Natural killer cell (primary cell): ENCODE measurements at regions not wholly inside any gene's neighbourhood (a gene's known extent, or its start where the extent isn't known, plus 50 kb on each side); places are given as distances from the start of the nearest gene placed in this dataset.

Experiments
- ATAC-seq, 3 donors: fragments of 150-1000 bp in 2 of 3; fragments of 200-7000 bp in 1 of 3; cut with Tn5 transposase; 1 replicate in 1 of 3; 2 replicates in 2 of 3; pipeline ENCODE4 v1.10.0; 2021; ENCODE audit warnings: mild to moderate bottlenecking in 2 of 3, moderate library complexity in 2 of 3
- DNase-seq, 2 donors: peaks; one replicate each; pipeline versions ENCODE4 v3.0.0 to v3.0.0-alpha.2; 2013 to 2021; ENCODE audit warnings: mixed read lengths in 1 of 2
- H3K27ac ChIP-seq: one replicate; pipeline ENCODE4 v1.5.1; 2013; ENCODE audit warnings: mild to moderate bottlenecking, low read length
- H3K27me3 ChIP-seq: one replicate; pipeline ENCODE4 v1.6.1; 2013; ENCODE audit warnings: low read length; ENCODE audit not compliant: control insufficient read depth, insufficient read depth
- H3K36me3 ChIP-seq: one replicate; pipeline ENCODE4 v1.6.1; 2013; ENCODE audit warnings: low read length; ENCODE audit not compliant: control insufficient read depth, insufficient read depth
- H3K4me1 ChIP-seq: one replicate; pipeline ENCODE4 v1.6.1; 2013; ENCODE audit warnings: low read length; ENCODE audit not compliant: control insufficient read depth, insufficient read depth
- H3K4me3 ChIP-seq: one replicate; pipeline ENCODE4 v1.5.1; 2013; ENCODE audit warnings: low read length
- H3K9me3 ChIP-seq: one replicate; pipeline ENCODE4 v1.6.1; 2013; ENCODE audit warnings: low read length; ENCODE audit not compliant: control insufficient read depth, insufficient read depth
- H3K27ac Mint-ChIP-seq, 2 donors: one replicate each; pipeline ENCODE4 v1.8.0; 2022; ENCODE audit warnings: mild to moderate bottlenecking in 2 of 2, mixed read lengths in 2 of 2, moderate library complexity in 1 of 2
- H3K27me3 Mint-ChIP-seq, 2 donors: one replicate each; pipeline ENCODE4 v1.8.0; 2022; ENCODE audit warnings: low read depth in 2 of 2, mixed read lengths in 2 of 2
- H3K36me3 Mint-ChIP-seq: one replicate; pipeline ENCODE4 v1.8.0; 2022; ENCODE audit warnings: mixed read lengths
- H3K4me1 Mint-ChIP-seq, 2 donors: one replicate each; pipeline ENCODE4 v1.8.0; 2022; ENCODE audit warnings: mixed read lengths in 2 of 2
- H3K4me3 Mint-ChIP-seq: one replicate; pipeline ENCODE4 v1.8.0; 2022; ENCODE audit warnings: mild to moderate bottlenecking, moderate library complexity, mixed read lengths
- H3K9me3 Mint-ChIP-seq, 2 donors: one replicate each; pipeline ENCODE4 v1.8.0; 2022; ENCODE audit warnings: mixed read lengths in 2 of 2
- CTCF ChIP-seq: fragments of 200-600 bp; IDR thresholded peaks from one replicate; pipeline ENCODE4 v1.8.0; 2022; ENCODE audit warnings: antibody characterized with exemption
- WGBS: methylation state at CpG from one replicate; pipeline ENCODE4 v1.1.7; 2013; ENCODE audit warnings: missing lambda C conversion rate; ENCODE audit not compliant: insufficient coverage; 5-methylcytosine and 5-hydroxymethylcytosine counted together
- intact Hi-C: fragments of 100-400 bp; cut with micrococcal nuclease; formaldehyde crosslinking; loops from one replicate; pipeline ENCODE4 v1.14.2; 2022

DNA sequence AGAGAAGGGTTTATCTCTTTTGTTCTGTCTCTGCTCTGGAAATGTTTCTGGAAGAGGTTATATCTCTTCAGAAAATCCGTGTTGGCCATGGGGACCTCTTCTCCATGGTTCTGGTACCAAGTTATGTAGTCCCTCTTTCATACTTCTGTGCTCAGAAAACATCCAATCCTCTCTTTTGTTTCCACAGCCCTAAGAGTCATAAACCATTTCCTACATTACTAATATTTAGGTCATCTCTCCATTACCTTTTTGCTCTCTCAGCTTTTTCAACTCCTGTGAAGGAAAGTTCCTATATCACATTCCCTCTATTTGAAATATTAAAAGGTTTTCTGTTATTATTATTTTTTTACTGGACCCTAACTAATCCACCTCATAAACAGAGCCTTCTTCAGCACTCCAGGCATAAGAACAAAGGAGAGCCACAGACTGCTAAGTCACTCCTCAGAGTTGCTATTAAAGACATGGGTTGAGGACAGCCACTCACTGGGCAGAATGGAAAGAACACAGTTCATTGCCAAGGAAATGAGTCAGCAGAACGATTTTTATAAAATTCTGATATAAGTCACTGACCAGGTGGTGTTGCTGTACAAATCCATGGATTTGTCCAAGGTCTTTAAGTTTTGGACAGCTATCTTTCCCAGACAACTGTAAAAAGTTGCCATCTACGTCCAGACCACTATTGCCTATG, 122.4 kb upstream of the NPY2R start:
- Histone ChIP-seq H3K27ac (no peak overlapping the region), H3K4me1 (no peaks in the 10 kb centered on the region), H3K36me3 (no peaks in the 10 kb centered on the region), H3K27me3 (no peaks in the 10 kb centered on the region), H3K9me3 (no peaks in the 10 kb centered on the region), H3K4me3 (no peak overlapping the region)
- intact Hi-C loops, result no loop called here
- no peak for TF ChIP-seq CTCF
- DNase-seq, result no peak
- Mint-ChIP-seq H3K27ac (no peak overlapping the region), H3K27me3 (no peaks in the 10 kb centered on the region), H3K4me1 (no peaks in the 10 kb centered on the region), H3K36me3 (no peaks in the 10 kb centered on the region), H3K9me3 (peaks cover 5 to 10% of the 10 kb centered on the region in 2 donors), H3K4me3 (no peak overlapping the region)
- no peak for ATAC-seq
- 56% methylated on average over 3 of the region's 3 CpGs for WGBS

GRCh38 chr4:155094201-155094820, 114.1 kb upstream of the NPY2R start:
- intact Hi-C loops, result no loop called here
- H3K9me3 ChIP-seq, result no peaks in the 10 kb centered on the region
- no peaks in the 10 kb centered on the region for H3K27me3 ChIP-seq
- no peak overlapping the region for H3K4me3 ChIP-seq
- DNase-seq (no peak), ATAC-seq (no peak)
- H3K27ac ChIP-seq, result no peak overlapping the region
- H3K4me1 Mint-ChIP-seq, result no peaks in the 10 kb centered on the region
- no peak overlapping the region for H3K27ac Mint-ChIP-seq
- no peak for TF ChIP-seq CTCF
- peaks cover 4 to 7% of the 10 kb centered on the region in 2 donors for H3K9me3 Mint-ChIP-seq
- no peak overlapping the region for H3K4me3 Mint-ChIP-seq
- H3K36me3 ChIP-seq, result no peaks in the 10 kb centered on the region
- no peaks in the 10 kb centered on the region for H3K4me1 ChIP-seq
- WGBS, result no CpG with 5 or more reads among the region's 3 CpGs
- no peaks in the 10 kb centered on the region for H3K27me3 Mint-ChIP-seq
- no peaks in the 10 kb centered on the region for H3K36me3 Mint-ChIP-seq

DNA sequence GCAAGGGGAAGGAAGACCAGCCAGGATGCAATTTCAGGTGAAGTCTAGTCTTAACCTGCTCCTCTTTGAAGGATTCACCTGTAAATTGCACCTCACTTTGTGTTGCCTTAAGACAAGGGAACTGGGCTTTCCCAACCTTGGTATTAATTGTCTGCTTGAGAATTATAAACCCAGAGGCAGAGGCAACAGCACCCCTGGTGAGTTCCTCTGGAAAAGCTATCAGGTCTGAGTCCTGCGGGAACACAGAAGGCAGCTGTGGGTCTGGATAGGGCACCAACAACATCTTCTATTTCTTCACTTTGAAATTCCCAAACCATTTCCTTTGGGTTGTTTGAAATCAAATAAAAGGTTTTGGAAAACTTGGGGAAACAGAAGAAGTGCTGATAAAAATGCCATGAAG, 109.2 kb upstream of the NPY2R start:
- Histone ChIP-seq H3K9me3 (no peaks in the 10 kb centered on the region), H3K36me3 (no peaks in the 10 kb centered on the region), H3K27me3 (no peaks in the 10 kb centered on the region), H3K4me1 (no peaks in the 10 kb centered on the region), H3K27ac (no peak overlapping the region), H3K4me3 (no peak overlapping the region)
- DNase-seq (no peak), ATAC-seq (no peak)
- H3K36me3 Mint-ChIP-seq, result no peaks in the 10 kb centered on the region
- no peaks in the 10 kb centered on the region for H3K4me1 Mint-ChIP-seq
- no peaks in the 10 kb centered on the region for H3K27me3 Mint-ChIP-seq
- no peak overlapping the region for H3K27ac Mint-ChIP-seq
- H3K9me3 Mint-ChIP-seq, result peaks cover 0 to 2% of the 10 kb centered on the region in 2 donors
- TF ChIP-seq CTCF, result no peak
- intact Hi-C loops, result no loop called here
- H3K4me3 Mint-ChIP-seq, result no peak overlapping the region
- 80% methylated on average over 1 of the region's 1 CpG for WGBS

GRCh38 chr4:155106629-155107028, 101.8 kb upstream of the NPY2R start:
- H3K9me3 Mint-ChIP-seq, result peaks cover 3 to 18% of the 10 kb centered on the region in 2 donors
- Histone ChIP-seq H3K9me3 (no peaks in the 10 kb centered on the region), H3K27me3 (no peaks in the 10 kb centered on the region), H3K4me1 (no peaks in the 10 kb centered on the region), H3K4me3 (no peak overlapping the region), H3K27ac (no peak overlapping the region), H3K36me3 (no peaks in the 10 kb centered on the region)
- WGBS, result 100% methylated on average over 1 of the region's 1 CpG
- no peak for DNase-seq
- H3K4me1 Mint-ChIP-seq, result no peaks in the 10 kb centered on the region
- TF ChIP-seq CTCF, result no peak
- H3K27ac Mint-ChIP-seq, result no peak overlapping the region
- no peaks in the 10 kb centered on the region for H3K36me3 Mint-ChIP-seq
- intact Hi-C loops, result no loop called here
- H3K4me3 Mint-ChIP-seq, result no peak overlapping the region
- ATAC-seq, result no peak
- no peaks in the 10 kb centered on the region for H3K27me3 Mint-ChIP-seq
